HFFc6 (cell line): ENCODE measurements at regions not wholly inside any gene's neighbourhood (a gene's known extent, or its start where the extent isn't known, plus 50 kb on each side); places are given as distances from the start of the nearest gene placed in this dataset.

Experiments
- DNase-seq: peaks from one replicate; pipeline ENCODE4 v3.0.0-alpha.2; 2018
- H3K27ac Mint-ChIP-seq: 2 replicates; pipeline ENCODE4 v1.8.0; 2020; ENCODE audit warnings: mild to moderate bottlenecking, mixed read lengths
- H3K27me3 Mint-ChIP-seq: 2 replicates; pipeline ENCODE4 v1.8.0; 2021; ENCODE audit warnings: mild to moderate bottlenecking, moderate library complexity, mixed read lengths; ENCODE audit not compliant: insufficient read depth
- H3K36me3 Mint-ChIP-seq: 2 replicates; pipeline ENCODE4 v1.8.0; 2021; ENCODE audit warnings: low read depth, mixed read lengths
- H3K4me1 Mint-ChIP-seq: 2 replicates; pipeline ENCODE4 v1.8.0; 2020; ENCODE audit warnings: low read depth, mixed read lengths
- H3K4me3 Mint-ChIP-seq: 2 replicates; pipeline ENCODE4 v1.8.0; 2020; ENCODE audit warnings: mild to moderate bottlenecking, moderate library complexity, mixed read lengths
- H3K9me3 Mint-ChIP-seq: 2 replicates; pipeline ENCODE4 v1.8.0; 2020; ENCODE audit warnings: mild to moderate bottlenecking, mixed read lengths
- CTCF ChIP-seq: fragments of 200-600 bp; sonication (generic); IDR thresholded peaks from 2 replicates; pipeline ENCODE4 v1.5.0; 2021; ENCODE audit warnings: antibody characterized with exemption, mild to moderate bottlenecking

GRCh38 chr17:79138826-79139225, 64.2 kb downstream of the ENGASE start:
- Mint-ChIP-seq H3K27ac (no peak overlapping the region), H3K27me3 (peaks cover 40% of the 10 kb centered on the region), H3K4me1 (no peaks in the 10 kb centered on the region), H3K36me3 (no peaks in the 10 kb centered on the region), H3K9me3 (no peaks in the 10 kb centered on the region), H3K4me3 (no peak overlapping the region)
- no peak for TF ChIP-seq CTCF
- DNase-seq: no peak

GRCh38 chr17:79137789-79138165, 63.2 kb downstream of the ENGASE start:
- DNase-seq: no peak
- peaks cover 40% of the 10 kb centered on the region for H3K27me3 Mint-ChIP-seq
- H3K36me3 Mint-ChIP-seq: no peaks in the 10 kb centered on the region
- H3K4me1 Mint-ChIP-seq: no peaks in the 10 kb centered on the region
- H3K27ac Mint-ChIP-seq: no peak overlapping the region
- no peaks in the 10 kb centered on the region for H3K9me3 Mint-ChIP-seq
- TF ChIP-seq CTCF: no peak
- no peak overlapping the region for H3K4me3 Mint-ChIP-seq

GRCh38 chr17:79137015-79137788, 62.6 kb downstream of the ENGASE start:
- peaks cover 38% of the 10 kb centered on the region for H3K27me3 Mint-ChIP-seq
- H3K36me3 Mint-ChIP-seq: no peaks in the 10 kb centered on the region
- no peak for DNase-seq
- no peak for TF ChIP-seq CTCF
- no peak overlapping the region for H3K27ac Mint-ChIP-seq
- H3K4me1 Mint-ChIP-seq: no peaks in the 10 kb centered on the region
- no peak overlapping the region for H3K4me3 Mint-ChIP-seq
- no peaks in the 10 kb centered on the region for H3K9me3 Mint-ChIP-seq

- Mint-ChIP-seq H3K4me3 (no peak overlapping the region), H3K27ac (no peak overlapping the region), H3K27me3 (peaks cover 36% of the 10 kb centered on the region), H3K9me3 (no peaks in the 10 kb centered on the region), H3K4me1 (no peaks in the 10 kb centered on the region), H3K36me3 (no peaks in the 10 kb centered on the region)
- no peak for TF ChIP-seq CTCF
- DNase-seq: no peak
These were observed 62.0 kb downstream of the ENGASE start for GRCh38 chr17:79136596-79136995.
